Neural cell (in vitro differentiated cells): ENCODE measurements at regions not wholly inside any gene's neighbourhood (a gene's known extent, or its start where the extent isn't known, plus 50 kb on each side); places are given as distances from the start of the nearest gene placed in this dataset.

Experiments used
- H2AFZ ChIP-seq: fragments of 200-600, 300-800 bp; sonication (generic), shearing (Covaris generic); 2 replicates; pipeline ENCODE4 v1.6.0; 2014; ENCODE audit warnings: low read depth, mild to moderate bottlenecking, antibody characterized with exemption, low read length, moderate library complexity
- H3F3A ChIP-seq: fragments of 200-600 bp; shearing (Covaris generic); 2 replicates; pipeline ENCODE4 v1.6.1; 2016; ENCODE audit warnings: mild to moderate bottlenecking, moderate library complexity, mixed read lengths, antibody characterized with exemption, low read length; ENCODE audit not compliant: insufficient read depth, poor library complexity, severe bottlenecking
- H3K27ac ChIP-seq: fragments of 200-600, 300-800 bp; sonication (generic), shearing (Covaris generic); 2 replicates; pipeline ENCODE4 v1.5.1; 2014; ENCODE audit warnings: mild to moderate bottlenecking, low read length, moderate library complexity
- H3K27me3 ChIP-seq: fragments of 300-800, 200-600 bp; sonication (generic), shearing (Covaris generic); 2 replicates; pipeline ENCODE4 v1.6.0; 2014; ENCODE audit warnings: mild to moderate bottlenecking, low read depth, low read length, moderate library complexity; ENCODE audit not compliant: insufficient read depth
- H3K36me3 ChIP-seq: fragments of 300-800, 200-600 bp; sonication (generic), shearing (Covaris generic); 2 replicates; pipeline ENCODE4 v1.5.1; 2014; ENCODE audit warnings: mild to moderate bottlenecking, antibody characterized with exemption, low read length, moderate library complexity; ENCODE audit not compliant: insufficient read depth
- H3K4me2 ChIP-seq: fragments of 300-800, 200-600 bp; sonication (generic), shearing (Covaris generic); 2 replicates; pipeline ENCODE4 v1.6.0; 2014; ENCODE audit warnings: mild to moderate bottlenecking, low read length
- H3K4me3 ChIP-seq: fragments of 300-800, 200-600 bp; sonication (generic), shearing (Covaris generic); 2 replicates; pipeline ENCODE4 v1.5.1; 2014; ENCODE audit warnings: mild to moderate bottlenecking, low read length, moderate library complexity
- H3K79me2 ChIP-seq: fragments of 200-600 bp; shearing (Covaris generic); replicated peaks from 2 replicates; pipeline ENCODE4 v1.6.0; 2014; ENCODE audit warnings: mild to moderate bottlenecking, low read length, moderate library complexity; ENCODE audit not compliant: insufficient read depth
- H3K9ac ChIP-seq: fragments of 300-800, 200-600 bp; sonication (generic), shearing (Covaris generic); 2 replicates; pipeline ENCODE4 v1.6.1; 2016; ENCODE audit warnings: mild to moderate bottlenecking, low read length, mixed read lengths
- H3K9me2 ChIP-seq: fragments of 200-600 bp; shearing (Covaris generic); 2 replicates; pipeline ENCODE4 v1.6.1; 2016; ENCODE audit warnings: mild to moderate bottlenecking, low read length, mixed read lengths; ENCODE audit not compliant: insufficient read depth
- H3K9me3 ChIP-seq: fragments of 200-600, 300-800 bp; sonication (generic), shearing (Covaris generic); 2 replicates; pipeline ENCODE4 v1.6.1; 2016; ENCODE audit warnings: mild to moderate bottlenecking, mixed run types, low read length, moderate library complexity, mixed read lengths
- H4K20me1 ChIP-seq: fragments of 200-600 bp; shearing (Covaris generic); 2 replicates; pipeline ENCODE4 v1.6.1; 2016; ENCODE audit warnings: mild to moderate bottlenecking, mixed run types; ENCODE audit not compliant: insufficient read depth
- EP300 ChIP-seq: fragments of 450-650 bp; conservative IDR thresholded peaks from 2 replicates; pipeline ENCODE4 v1.6.1; 2014; ENCODE audit warnings: antibody characterized with exemption, mild to moderate bottlenecking, moderate library complexity; ENCODE audit not compliant: poor library complexity, severe bottlenecking
- EZH2 ChIP-seq: fragments of 200-600, 300-800 bp; shearing (Covaris generic), sonication (generic); IDR thresholded peaks from 2 replicates; pipeline ENCODE4 v1.6.1; 2014; ENCODE audit warnings: antibody characterized with exemption, low read length, borderline replicate concordance, mild to moderate bottlenecking; ENCODE audit not compliant: insufficient read depth, poor library complexity, severe bottlenecking
- MXI1 ChIP-seq: fragments of 450-650 bp; conservative IDR thresholded peaks from 2 replicates; pipeline ENCODE4 v1.6.1; 2014; ENCODE audit warnings: antibody characterized with exemption, mild to moderate bottlenecking; ENCODE audit not compliant: poor library complexity, severe bottlenecking
- POLR2AphosphoS5 ChIP-seq: IDR thresholded peaks from 2 replicates; pipeline ENCODE4 v1.6.1; 2012
- RAD21 ChIP-seq: fragments of 450-650 bp; conservative IDR thresholded peaks from 2 replicates; pipeline ENCODE4 v1.6.1; 2014; ENCODE audit warnings: antibody characterized with exemption, mild to moderate bottlenecking, moderate library complexity
- SMC3 ChIP-seq: fragments of 450-650 bp; conservative IDR thresholded peaks from 2 replicates; pipeline ENCODE4 v1.6.1; 2014; ENCODE audit warnings: antibody characterized with exemption, mild to moderate bottlenecking, moderate library complexity; ENCODE audit not compliant: poor library complexity
- TAF1 ChIP-seq: IDR thresholded peaks from 2 replicates; pipeline ENCODE4 v1.6.1; 2012; ENCODE audit warnings: low read depth
- TF ChIP-seq, protein P1 (sequence below): fragments of 450-650 bp; IDR thresholded peaks from 2 replicates; pipeline ENCODE4 v1.5.1; 2014; ENCODE audit warnings: antibody characterized with exemption, mild to moderate bottlenecking, moderate library complexity; ENCODE audit not compliant: poor library complexity, severe bottlenecking
- TF ChIP-seq, protein P2 (sequence below): IDR thresholded peaks from 2 replicates; pipeline ENCODE4 v1.6.1; 2012; ENCODE audit warnings: borderline replicate concordance

DNA sequence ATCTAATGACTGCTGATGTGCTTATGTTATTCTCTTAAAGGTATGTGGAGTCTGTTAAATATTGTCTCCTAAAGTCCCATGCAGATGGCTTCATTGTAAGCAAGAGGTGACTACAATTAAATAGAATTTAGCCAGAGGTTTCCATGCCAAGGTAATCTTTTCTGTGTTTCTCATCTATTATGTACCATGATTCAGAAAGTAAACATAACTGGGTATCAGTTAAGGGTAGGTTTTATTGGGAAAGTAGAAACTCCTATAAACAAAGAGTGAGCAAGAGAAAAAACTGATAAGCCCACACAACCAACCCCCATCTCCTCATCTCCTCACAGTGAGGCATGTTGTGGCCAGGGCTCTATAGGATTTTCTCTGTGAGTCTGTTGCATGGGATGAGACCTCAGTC lies 611.7 kb downstream of the SNAPC1 start:
- no peak overlapping the region for H3K9ac ChIP-seq

DNA sequence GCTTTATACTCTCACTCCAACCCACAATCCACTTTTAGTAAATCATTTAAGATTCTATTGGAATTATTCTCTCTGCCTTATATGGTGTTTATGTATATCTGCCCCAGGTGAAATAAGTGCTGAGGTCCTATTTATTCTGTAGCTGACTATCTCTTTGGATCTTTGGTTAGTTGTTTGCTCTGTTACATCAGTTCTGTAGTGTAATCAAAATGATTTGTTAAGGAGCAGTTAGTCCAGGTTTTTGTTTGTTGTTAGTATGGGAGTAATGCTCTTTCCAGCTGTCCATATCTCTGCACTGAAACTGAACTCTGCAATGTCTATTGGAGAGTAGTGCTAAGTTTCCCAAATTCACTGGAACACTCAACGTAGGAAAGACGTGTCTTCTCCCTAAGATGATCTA lies 615.8 kb downstream of the SNAPC1 start:
- Histone ChIP-seq H3K79me2 (no peaks in the 10 kb centered on the region), H3K27me3 (no peaks in the 10 kb centered on the region), H2AFZ (no peak overlapping the region), H3K4me3 (no peak overlapping the region), H3K4me2 (no peak overlapping the region), H3K36me3 (no peaks in the 10 kb centered on the region), H4K20me1 (no peaks in the 10 kb centered on the region), H3K9ac (no peak overlapping the region), H3K9me2 (no peaks in the 10 kb centered on the region), H3F3A (no peaks in the 10 kb centered on the region), H3K9me3 (no peaks in the 10 kb centered on the region), H3K27ac (no peak overlapping the region)
- TF ChIP-seq EP300 (no peak), RAD21 (no peak), TAF1 (no peak), EZH2 (no peak), SMC3 (no peak), MXI1 (no peak)
- TF ChIP-seq, protein P1, sequence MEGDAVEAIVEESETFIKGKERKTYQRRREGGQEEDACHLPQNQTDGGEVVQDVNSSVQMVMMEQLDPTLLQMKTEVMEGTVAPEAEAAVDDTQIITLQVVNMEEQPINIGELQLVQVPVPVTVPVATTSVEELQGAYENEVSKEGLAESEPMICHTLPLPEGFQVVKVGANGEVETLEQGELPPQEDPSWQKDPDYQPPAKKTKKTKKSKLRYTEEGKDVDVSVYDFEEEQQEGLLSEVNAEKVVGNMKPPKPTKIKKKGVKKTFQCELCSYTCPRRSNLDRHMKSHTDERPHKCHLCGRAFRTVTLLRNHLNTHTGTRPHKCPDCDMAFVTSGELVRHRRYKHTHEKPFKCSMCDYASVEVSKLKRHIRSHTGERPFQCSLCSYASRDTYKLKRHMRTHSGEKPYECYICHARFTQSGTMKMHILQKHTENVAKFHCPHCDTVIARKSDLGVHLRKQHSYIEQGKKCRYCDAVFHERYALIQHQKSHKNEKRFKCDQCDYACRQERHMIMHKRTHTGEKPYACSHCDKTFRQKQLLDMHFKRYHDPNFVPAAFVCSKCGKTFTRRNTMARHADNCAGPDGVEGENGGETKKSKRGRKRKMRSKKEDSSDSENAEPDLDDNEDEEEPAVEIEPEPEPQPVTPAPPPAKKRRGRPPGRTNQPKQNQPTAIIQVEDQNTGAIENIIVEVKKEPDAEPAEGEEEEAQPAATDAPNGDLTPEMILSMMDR: no peak
- TF ChIP-seq, protein P2, sequence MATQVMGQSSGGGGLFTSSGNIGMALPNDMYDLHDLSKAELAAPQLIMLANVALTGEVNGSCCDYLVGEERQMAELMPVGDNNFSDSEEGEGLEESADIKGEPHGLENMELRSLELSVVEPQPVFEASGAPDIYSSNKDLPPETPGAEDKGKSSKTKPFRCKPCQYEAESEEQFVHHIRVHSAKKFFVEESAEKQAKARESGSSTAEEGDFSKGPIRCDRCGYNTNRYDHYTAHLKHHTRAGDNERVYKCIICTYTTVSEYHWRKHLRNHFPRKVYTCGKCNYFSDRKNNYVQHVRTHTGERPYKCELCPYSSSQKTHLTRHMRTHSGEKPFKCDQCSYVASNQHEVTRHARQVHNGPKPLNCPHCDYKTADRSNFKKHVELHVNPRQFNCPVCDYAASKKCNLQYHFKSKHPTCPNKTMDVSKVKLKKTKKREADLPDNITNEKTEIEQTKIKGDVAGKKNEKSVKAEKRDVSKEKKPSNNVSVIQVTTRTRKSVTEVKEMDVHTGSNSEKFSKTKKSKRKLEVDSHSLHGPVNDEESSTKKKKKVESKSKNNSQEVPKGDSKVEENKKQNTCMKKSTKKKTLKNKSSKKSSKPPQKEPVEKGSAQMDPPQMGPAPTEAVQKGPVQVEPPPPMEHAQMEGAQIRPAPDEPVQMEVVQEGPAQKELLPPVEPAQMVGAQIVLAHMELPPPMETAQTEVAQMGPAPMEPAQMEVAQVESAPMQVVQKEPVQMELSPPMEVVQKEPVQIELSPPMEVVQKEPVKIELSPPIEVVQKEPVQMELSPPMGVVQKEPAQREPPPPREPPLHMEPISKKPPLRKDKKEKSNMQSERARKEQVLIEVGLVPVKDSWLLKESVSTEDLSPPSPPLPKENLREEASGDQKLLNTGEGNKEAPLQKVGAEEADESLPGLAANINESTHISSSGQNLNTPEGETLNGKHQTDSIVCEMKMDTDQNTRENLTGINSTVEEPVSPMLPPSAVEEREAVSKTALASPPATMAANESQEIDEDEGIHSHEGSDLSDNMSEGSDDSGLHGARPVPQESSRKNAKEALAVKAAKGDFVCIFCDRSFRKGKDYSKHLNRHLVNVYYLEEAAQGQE: no peak

More for the DNA sequence above, 611.7 kb downstream of the SNAPC1 start:
- H3K27me3 ChIP-seq: no peaks in the 10 kb centered on the region
- H4K20me1 ChIP-seq: no peaks in the 10 kb centered on the region
- TF ChIP-seq EP300 (no peak), RAD21 (no peak), MXI1 (no peak), TAF1 (no peak), SMC3 (no peak), POLR2AphosphoS5 (no peak)
- TF ChIP-seq, protein P2: no peak
- TF ChIP-seq, protein P1: no peak
- H3K27ac ChIP-seq: no peak overlapping the region
- no peak overlapping the region for H3K4me3 ChIP-seq
- no peaks in the 10 kb centered on the region for H3F3A ChIP-seq
- no peaks in the 10 kb centered on the region for H3K9me3 ChIP-seq
- no peaks in the 10 kb centered on the region for H3K9me2 ChIP-seq
- H2AFZ ChIP-seq: no peak overlapping the region
- no peak overlapping the region for H3K4me2 ChIP-seq
- H3K79me2 ChIP-seq: no peaks in the 10 kb centered on the region
- H3K36me3 ChIP-seq: no peaks in the 10 kb centered on the region
